Activated B cell treated with CpG ODN at 0.5 μM for 24 hours (primary cell): ENCODE measurements at regions not wholly inside any gene's neighbourhood (a gene's known extent, or its start where the extent isn't known, plus 50 kb on each side); places are given as distances from the start of the nearest gene placed in this dataset.

Experiments used
- ATAC-seq: fragments of 200-7000 bp; cut with Tn5 transposase; one replicate; pipeline ENCODE4 v1.10.0; 2021; ENCODE audit warnings: low read depth, mild to moderate bottlenecking, moderate library complexity
- CTCF ChIA-PET: fragments of 350-600 bp; sonication (Branson Sonifier 250); formaldehyde crosslinking; loops from one replicate; lab custom pipeline; 2021; ENCODE audit warnings: antibody characterized with exemption; lab: Charles Lee
- POLR2A ChIA-PET: fragments of 350-600 bp; sonication (Branson Sonifier 250); formaldehyde crosslinking; loops from one replicate; lab custom pipeline; 2021; ENCODE audit warnings: antibody characterized with exemption; lab: Charles Lee
- DNase-seq: peaks from one replicate; pipeline ENCODE4 v3.0.0; 2022
- H3K27ac Mint-ChIP-seq: one replicate; pipeline ENCODE4 v1.8.0; 2020; ENCODE audit warnings: mixed read lengths
- H3K27me3 Mint-ChIP-seq: one replicate; pipeline ENCODE4 v1.8.0; 2021; ENCODE audit warnings: mixed read lengths
- H3K36me3 Mint-ChIP-seq: one replicate; pipeline ENCODE4 v1.8.0; 2021; ENCODE audit warnings: low read depth, mixed read lengths
- H3K4me1 Mint-ChIP-seq: one replicate; pipeline ENCODE4 v1.8.0; 2021; ENCODE audit warnings: mixed read lengths
- H3K4me3 Mint-ChIP-seq: one replicate; pipeline ENCODE4 v1.8.0; 2020; ENCODE audit warnings: mild to moderate bottlenecking, mixed read lengths
- H3K9me3 Mint-ChIP-seq: one replicate; pipeline ENCODE4 v1.8.0; 2020; ENCODE audit warnings: mixed read lengths
- CTCF ChIP-seq: fragments of 200-600 bp; IDR thresholded peaks from one replicate; pipeline ENCODE4 v1.8.0; 2022; ENCODE audit warnings: antibody characterized with exemption, mild to moderate bottlenecking
- intact Hi-C: fragments of 100-400 bp; cut with micrococcal nuclease; formaldehyde crosslinking; loops from one replicate; pipeline ENCODE4 v1.15.1; 2024

GRCh38 chrX:46382595-46382994 is 162.6 kb downstream of the ZNF674 start:
- no peak for TF ChIP-seq CTCF
- DNase-seq (no peak), ATAC-seq (no peak)
- H3K4me1 Mint-ChIP-seq: no peaks in the 10 kb centered on the region
- intact Hi-C loops: loop anchor here (5.0 kb wide), 1 partner anchor 260 kb away; no protein-coding TSS in a partner anchor
- ChIA-PET POLR2A (no interaction called here), CTCF (no interaction called here)
- H3K27ac Mint-ChIP-seq: no peak overlapping the region
- no peaks in the 10 kb centered on the region for H3K27me3 Mint-ChIP-seq
- H3K36me3 Mint-ChIP-seq: no peaks in the 10 kb centered on the region
- H3K9me3 Mint-ChIP-seq: no peaks in the 10 kb centered on the region
- no peak overlapping the region for H3K4me3 Mint-ChIP-seq

- no peak for DNase-seq
- Mint-ChIP-seq H3K9me3 (no peaks in the 10 kb centered on the region), H3K4me3 (no peak overlapping the region), H3K36me3 (no peaks in the 10 kb centered on the region), H3K27me3 (no peaks in the 10 kb centered on the region), H3K4me1 (no peaks in the 10 kb centered on the region), H3K27ac (no peak overlapping the region)
- intact Hi-C loops: loop anchor here (5.0 kb wide), 1 partner anchor 261 kb away; no protein-coding TSS in a partner anchor
- peak; percentile 40 for ATAC-seq
- TF ChIP-seq CTCF: no peak
- POLR2A ChIA-PET: interaction anchor here (0.6 kb wide), 1 partner anchor 712 kb away, joined by 4 read pairs; no protein-coding TSS in a partner anchor
- CTCF ChIA-PET: interaction anchor here (0.7 to 1.2 kb wide), 2 partner anchors 11 to 27 kb away, joined by 3 read pairs; no protein-coding TSS in a partner anchor
These were observed 163.6 kb downstream of the ZNF674 start for GRCh38 chrX:46381630-46382029.

DNA sequence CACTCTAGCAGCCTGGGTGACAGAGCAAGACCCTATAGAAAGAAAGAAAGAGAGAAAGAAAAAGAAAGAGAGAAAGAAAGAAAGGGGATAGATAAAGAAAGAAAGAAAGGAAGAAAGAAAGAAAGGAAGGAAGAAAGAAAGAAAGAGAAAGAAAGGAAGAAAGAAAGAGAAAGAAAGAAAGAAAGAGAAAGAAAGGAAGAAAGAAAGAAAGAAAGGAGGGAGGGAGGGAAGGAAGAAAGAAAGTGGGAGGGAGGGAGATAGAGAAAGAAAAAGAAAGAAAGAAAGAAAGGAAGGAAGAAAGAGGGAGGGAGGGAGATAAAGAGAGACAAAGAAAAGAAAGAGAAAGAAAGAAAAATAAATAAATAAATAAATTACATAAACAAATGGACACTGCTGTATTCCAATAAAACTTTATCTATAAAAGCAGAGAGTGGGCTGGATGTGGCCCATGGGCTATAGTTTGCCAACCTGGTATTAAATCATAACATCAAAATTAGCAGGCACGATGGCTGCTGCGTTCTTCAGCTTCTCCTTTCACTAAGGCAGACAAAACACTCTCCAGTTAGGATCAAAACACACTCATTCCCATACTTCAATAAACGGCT is 165.0 kb downstream of the ZNF674 start:
- Mint-ChIP-seq H3K9me3 (no peaks in the 10 kb centered on the region), H3K4me1 (no peaks in the 10 kb centered on the region), H3K36me3 (no peaks in the 10 kb centered on the region), H3K4me3 (no peak overlapping the region), H3K27ac (no peak overlapping the region), H3K27me3 (no peaks in the 10 kb centered on the region)
- ChIA-PET CTCF (interaction anchor here (0.8 kb wide), 1 partner anchor 416 kb away, joined by 3 read pairs; no protein-coding TSS in a partner anchor), POLR2A (no interaction called here)
- ATAC-seq (no peak), DNase-seq (no peak)
- no peak for TF ChIP-seq CTCF
- intact Hi-C loops: loop anchor here (5.0 kb wide), 1 partner anchor 262 kb away; no protein-coding TSS in a partner anchor

- H3K4me1 Mint-ChIP-seq: no peaks in the 10 kb centered on the region
- ATAC-seq (no peak), DNase-seq (no peak)
- intact Hi-C loops: no loop called here
- no peaks in the 10 kb centered on the region for H3K36me3 Mint-ChIP-seq
- H3K4me3 Mint-ChIP-seq: no peak overlapping the region
- no peak for TF ChIP-seq CTCF
- H3K27me3 Mint-ChIP-seq: no peaks in the 10 kb centered on the region
- POLR2A ChIA-PET: no interaction called here
- H3K27ac Mint-ChIP-seq: no peak overlapping the region
- no peaks in the 10 kb centered on the region for H3K9me3 Mint-ChIP-seq
- CTCF ChIA-PET: no interaction called here
These were observed 168.9 kb downstream of the ZNF674 start for GRCh38 chrX:46376246-46376885.

- Mint-ChIP-seq H3K27ac (no peak overlapping the region), H3K36me3 (no peaks in the 10 kb centered on the region), H3K27me3 (no peaks in the 10 kb centered on the region), H3K4me3 (no peak overlapping the region), H3K4me1 (no peaks in the 10 kb centered on the region), H3K9me3 (no peaks in the 10 kb centered on the region)
- no peak for TF ChIP-seq CTCF
- POLR2A ChIA-PET: no interaction called here
- no peak for DNase-seq
- ATAC-seq: no peak
- CTCF ChIA-PET: no interaction called here
- intact Hi-C loops: no loop called here
These were observed 169.4 kb downstream of the ZNF674 start for GRCh38 chrX:46375831-46376230.
